CD4-positive, alpha-beta T cell (primary cell): ENCODE measurements at regions not wholly inside any gene's neighbourhood (a gene's known extent, or its start where the extent isn't known, plus 50 kb on each side); places are given as distances from the start of the nearest gene placed in this dataset.

ENCODE experiments used
- ATAC-seq: fragments of 200-7000 bp; cut with Tn5 transposase; one replicate; pipeline ENCODE4 v1.10.0; 2022; ENCODE audit warnings: mild to moderate bottlenecking; ENCODE audit not compliant: poor library complexity
- CTCF ChIA-PET: fragments of 350-600 bp; sonication (Branson Sonifier 250); formaldehyde crosslinking; loops from one replicate; lab custom pipeline; 2021; ENCODE audit warnings: antibody characterized with exemption, inconsistent platforms; lab: Charles Lee
- POLR2A ChIA-PET: fragments of 350-600 bp; sonication (Branson Sonifier 250); formaldehyde crosslinking; loops from one replicate; lab custom pipeline; 2021; ENCODE audit warnings: antibody characterized with exemption, inconsistent platforms; lab: Charles Lee
- DNase-seq, 14 experiments: peaks; one replicate each; pipeline ENCODE4 v3.0.0-alpha.2; 2013 to 2020; ENCODE audit warnings: mixed read lengths in 2 of 14
- H3K27ac ChIP-seq, 2 donors: one replicate each; pipeline versions ENCODE4 v1.5.1 to v1.7.0; 2013; ENCODE audit warnings: low read length in 2 of 2, low read depth in 1 of 2, mild to moderate bottlenecking in 1 of 2
- H3K27me3 ChIP-seq, 2 experiments: 1 replicate in 1 of 2; 2 replicates in 1 of 2; pipeline versions ENCODE4 v1.6.1 to v1.7.0; 2013; ENCODE audit warnings: low read length in 2 of 2, control low read depth in 1 of 2, mild to moderate bottlenecking in 1 of 2, moderate library complexity in 1 of 2; ENCODE audit not compliant: insufficient read depth in 2 of 2, control insufficient read depth in 1 of 2
- H3K36me3 ChIP-seq: one replicate; pipeline ENCODE4 v1.6.1; 2013; ENCODE audit warnings: low read length, control low read depth; ENCODE audit not compliant: insufficient read depth
- H3K4me1 ChIP-seq: one replicate; pipeline ENCODE4 v1.6.1; 2013; ENCODE audit warnings: low read length, control low read depth; ENCODE audit not compliant: insufficient read depth
- H3K4me3 ChIP-seq: one replicate; pipeline ENCODE4 v1.5.1; 2013; ENCODE audit warnings: mild to moderate bottlenecking, low read length, moderate library complexity
- H3K9me3 ChIP-seq, 2 experiments: 1 replicate in 1 of 2; 2 replicates in 1 of 2; pipeline versions ENCODE4 v1.6.1 to v1.7.0; 2013; ENCODE audit warnings: low read length in 2 of 2, mild to moderate bottlenecking in 2 of 2, control low read depth in 1 of 2, moderate library complexity in 1 of 2; ENCODE audit not compliant: control insufficient read depth in 1 of 2, insufficient read depth in 1 of 2
- H3K27ac Mint-ChIP-seq: one replicate; pipeline ENCODE4 v1.8.0; 2020; ENCODE audit warnings: mixed read lengths
- H3K27me3 Mint-ChIP-seq: one replicate; pipeline ENCODE4 v1.8.0; 2021; ENCODE audit warnings: mixed read lengths
- H3K36me3 Mint-ChIP-seq: one replicate; pipeline ENCODE4 v1.8.0; 2021; ENCODE audit warnings: low read depth, mixed read lengths
- H3K4me1 Mint-ChIP-seq: one replicate; pipeline ENCODE4 v1.8.0; 2021; ENCODE audit warnings: low read depth, mixed read lengths
- H3K4me3 Mint-ChIP-seq: one replicate; pipeline ENCODE4 v1.8.0; 2020; ENCODE audit warnings: mild to moderate bottlenecking, mixed read lengths
- H3K9me3 Mint-ChIP-seq: one replicate; pipeline ENCODE4 v1.8.0; 2020; ENCODE audit warnings: mixed read lengths
- intact Hi-C, 2 experiments: fragments of 100-400 bp; cut with DNase I in 1 of 2; cut with micrococcal nuclease in 1 of 2; formaldehyde crosslinking; loops; one replicate each; pipeline versions ENCODE4 v1.15.1 to v1.9.0; 2023 to 2025; cut with DNase I, micrococcal nuclease
- TF ChIP-seq, protein P1 (sequence below): fragments of 200-600 bp; IDR thresholded peaks from one replicate; pipeline ENCODE4 v1.8.0; 2022; ENCODE audit warnings: antibody characterized with exemption, mild to moderate bottlenecking

- no peak for ATAC-seq
These were observed 152.7 kb downstream of the RELL1 start for GRCh38 chr4:37533286-37534033.

GRCh38 chr4:37531151-37531550 lies 155.0 kb downstream of the RELL1 start:
- TF ChIP-seq, protein P1, sequence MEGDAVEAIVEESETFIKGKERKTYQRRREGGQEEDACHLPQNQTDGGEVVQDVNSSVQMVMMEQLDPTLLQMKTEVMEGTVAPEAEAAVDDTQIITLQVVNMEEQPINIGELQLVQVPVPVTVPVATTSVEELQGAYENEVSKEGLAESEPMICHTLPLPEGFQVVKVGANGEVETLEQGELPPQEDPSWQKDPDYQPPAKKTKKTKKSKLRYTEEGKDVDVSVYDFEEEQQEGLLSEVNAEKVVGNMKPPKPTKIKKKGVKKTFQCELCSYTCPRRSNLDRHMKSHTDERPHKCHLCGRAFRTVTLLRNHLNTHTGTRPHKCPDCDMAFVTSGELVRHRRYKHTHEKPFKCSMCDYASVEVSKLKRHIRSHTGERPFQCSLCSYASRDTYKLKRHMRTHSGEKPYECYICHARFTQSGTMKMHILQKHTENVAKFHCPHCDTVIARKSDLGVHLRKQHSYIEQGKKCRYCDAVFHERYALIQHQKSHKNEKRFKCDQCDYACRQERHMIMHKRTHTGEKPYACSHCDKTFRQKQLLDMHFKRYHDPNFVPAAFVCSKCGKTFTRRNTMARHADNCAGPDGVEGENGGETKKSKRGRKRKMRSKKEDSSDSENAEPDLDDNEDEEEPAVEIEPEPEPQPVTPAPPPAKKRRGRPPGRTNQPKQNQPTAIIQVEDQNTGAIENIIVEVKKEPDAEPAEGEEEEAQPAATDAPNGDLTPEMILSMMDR: no peak
- ChIA-PET POLR2A (no interaction called here), CTCF (interaction anchor here (0.6 to 0.7 kb wide), 2 partner anchors 757 to 1213 kb away, joined by 3 read pairs; no protein-coding TSS in a partner anchor)
- H3K36me3 Mint-ChIP-seq: no peaks in the 10 kb centered on the region
- no peak overlapping the region for H3K27ac Mint-ChIP-seq
- no peaks in the 10 kb centered on the region for H3K4me1 ChIP-seq
- DNase-seq: no peak
- H3K27me3 ChIP-seq: peaks cover 0 to 2% of the 10 kb centered on the region in 2 experiments
- H3K4me3 ChIP-seq: no peak overlapping the region
- intact Hi-C loops: no loop called here
- no peaks in the 10 kb centered on the region for H3K9me3 Mint-ChIP-seq
- no peaks in the 10 kb centered on the region for H3K36me3 ChIP-seq
- no peaks in the 10 kb centered on the region for H3K9me3 ChIP-seq
- no peak for ATAC-seq
- H3K4me3 Mint-ChIP-seq: no peak overlapping the region
- no peaks in the 10 kb centered on the region for H3K4me1 Mint-ChIP-seq
- H3K27ac ChIP-seq: no peak overlapping the region
- H3K27me3 Mint-ChIP-seq: peaks cover 9% of the 10 kb centered on the region

More at GRCh38 chr4:37533286-37534033, 152.7 kb downstream of the RELL1 start:
- no peaks in the 10 kb centered on the region for H3K9me3 ChIP-seq
- Mint-ChIP-seq H3K27ac (no peak overlapping the region), H3K36me3 (no peaks in the 10 kb centered on the region), H3K4me1 (peaks cover 4% of the 10 kb centered on the region), H3K9me3 (no peaks in the 10 kb centered on the region), H3K27me3 (peaks cover 4% of the 10 kb centered on the region), H3K4me3 (no peak overlapping the region)
- DNase-seq: no peak
- TF ChIP-seq, protein P1: no peak
- no peaks in the 10 kb centered on the region for H3K36me3 ChIP-seq
- H3K4me3 ChIP-seq: no peak overlapping the region
- intact Hi-C loops: no loop called here
- peaks cover 0 to 2% of the 10 kb centered on the region in 2 experiments for H3K27me3 ChIP-seq
- H3K4me1 ChIP-seq: no peaks in the 10 kb centered on the region
- H3K27ac ChIP-seq: no peak overlapping the region
- POLR2A ChIA-PET: no interaction called here
- CTCF ChIA-PET: no interaction called here

DNA sequence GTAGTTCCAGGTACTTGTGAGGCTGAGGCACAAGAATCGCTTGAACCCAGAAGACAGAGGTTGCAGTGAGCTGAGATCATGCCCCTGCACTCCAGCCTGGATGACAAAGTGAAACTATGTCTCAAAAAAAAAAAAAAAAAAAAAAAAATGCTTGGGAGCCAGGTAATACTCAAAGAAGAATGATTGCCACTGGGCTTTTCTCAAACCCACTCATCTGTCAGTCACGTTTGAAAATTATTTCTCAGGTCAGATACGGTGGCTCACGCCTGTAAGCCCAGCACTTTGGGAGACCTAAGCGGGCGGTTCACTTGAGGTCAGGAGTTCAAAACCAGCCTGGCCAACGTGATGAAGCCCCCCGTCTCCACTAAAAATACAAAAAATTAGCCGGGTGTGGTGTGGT lies 155.7 kb downstream of the RELL1 start:
- H3K27ac ChIP-seq: no peak overlapping the region
- H3K36me3 ChIP-seq: no peaks in the 10 kb centered on the region
- no peak for ATAC-seq
- H3K27me3 Mint-ChIP-seq: peaks cover 9% of the 10 kb centered on the region
- H3K4me3 ChIP-seq: no peak overlapping the region
- intact Hi-C loops: no loop called here
- no peak for DNase-seq
- H3K9me3 ChIP-seq: no peaks in the 10 kb centered on the region
- peaks cover 0 to 2% of the 10 kb centered on the region in 2 experiments for H3K27me3 ChIP-seq
- ChIA-PET POLR2A (no interaction called here), CTCF (no interaction called here)
- no peaks in the 10 kb centered on the region for H3K9me3 Mint-ChIP-seq
- H3K4me1 ChIP-seq: no peaks in the 10 kb centered on the region
- no peak overlapping the region for H3K27ac Mint-ChIP-seq
- no peaks in the 10 kb centered on the region for H3K4me1 Mint-ChIP-seq
- no peaks in the 10 kb centered on the region for H3K36me3 Mint-ChIP-seq
- TF ChIP-seq, protein P1: no peak
- H3K4me3 Mint-ChIP-seq: no peak overlapping the region
